ENCODE measurements at regions not wholly inside any gene's neighbourhood (a gene's known extent, or its start where the extent isn't known, plus 50 kb on each side); places are given as distances from the start of the nearest gene placed in this dataset.
A peak's percentile ranks its signal among the peaks of the same experiment; 100 is the strongest.
"Not testable (repeated sequence)": the region's sequence is repeated elsewhere in the genome, so short reads cannot be mapped to it uniquely, and the experiment has no call there.

DNA sequence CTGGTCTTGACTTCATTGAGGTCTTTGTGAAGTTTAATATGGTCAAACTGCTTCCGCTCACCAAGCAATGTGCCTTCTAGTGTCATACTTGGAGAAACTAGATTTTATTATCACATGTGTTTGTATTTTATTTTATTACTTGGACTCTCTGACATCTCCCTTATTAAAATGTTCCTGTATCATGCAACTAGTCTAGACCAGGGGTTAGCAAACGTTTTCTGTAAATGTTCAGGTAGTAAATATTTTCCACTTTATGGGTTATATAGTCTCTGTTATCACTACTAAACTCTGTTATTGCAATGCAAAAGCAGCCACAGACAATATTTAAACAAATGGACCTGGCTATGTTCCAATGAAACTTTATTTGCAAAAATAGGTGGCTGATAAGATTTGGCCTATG is 443.8 kb downstream of the MID1IP1 start:
- no peak for DNase-seq

- no peak for DNase-seq
These were observed 446.3 kb downstream of the MID1IP1 start for GRCh38 chrX:39247536-39247935.

- DNase-seq, result no peak
These were observed 447.1 kb downstream of the MID1IP1 start for GRCh38 chrX:39248330-39248729.

GRCh38 chrX:39249999-39250398 is 448.7 kb downstream of the MID1IP1 start:
- DNase-seq, result no peak

- no peak for DNase-seq
These were observed 450.7 kb downstream of the MID1IP1 start for GRCh38 chrX:39251995-39252394.

DNA sequence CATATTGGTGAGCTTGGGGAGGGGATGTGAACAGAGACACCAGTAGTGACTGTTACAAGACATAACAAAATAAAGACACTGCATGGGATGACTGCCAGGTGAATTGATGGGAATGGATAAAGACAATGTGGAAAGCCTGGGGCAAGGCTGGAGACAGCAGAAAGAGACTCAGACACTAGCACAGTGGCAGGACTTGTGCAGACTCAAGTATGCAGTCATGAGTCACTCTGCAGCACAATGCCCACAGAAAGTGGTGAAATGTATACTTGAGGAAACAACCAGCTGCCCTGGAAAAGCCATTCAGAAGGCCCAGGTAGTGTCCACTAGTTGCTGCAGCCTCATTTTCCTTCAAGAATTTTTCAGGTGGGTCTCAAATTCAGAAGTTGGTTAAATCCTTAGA is 452.3 kb downstream of the MID1IP1 start:
- DNase-seq, result no peak

- DNase-seq, result peak; percentile 54
These were observed 457.1 kb downstream of the MID1IP1 start for GRCh38 chrX:39258331-39258730.

GRCh38 chrX:39260965-39261364 is 459.7 kb downstream of the MID1IP1 start:
- no peak for DNase-seq

DNA sequence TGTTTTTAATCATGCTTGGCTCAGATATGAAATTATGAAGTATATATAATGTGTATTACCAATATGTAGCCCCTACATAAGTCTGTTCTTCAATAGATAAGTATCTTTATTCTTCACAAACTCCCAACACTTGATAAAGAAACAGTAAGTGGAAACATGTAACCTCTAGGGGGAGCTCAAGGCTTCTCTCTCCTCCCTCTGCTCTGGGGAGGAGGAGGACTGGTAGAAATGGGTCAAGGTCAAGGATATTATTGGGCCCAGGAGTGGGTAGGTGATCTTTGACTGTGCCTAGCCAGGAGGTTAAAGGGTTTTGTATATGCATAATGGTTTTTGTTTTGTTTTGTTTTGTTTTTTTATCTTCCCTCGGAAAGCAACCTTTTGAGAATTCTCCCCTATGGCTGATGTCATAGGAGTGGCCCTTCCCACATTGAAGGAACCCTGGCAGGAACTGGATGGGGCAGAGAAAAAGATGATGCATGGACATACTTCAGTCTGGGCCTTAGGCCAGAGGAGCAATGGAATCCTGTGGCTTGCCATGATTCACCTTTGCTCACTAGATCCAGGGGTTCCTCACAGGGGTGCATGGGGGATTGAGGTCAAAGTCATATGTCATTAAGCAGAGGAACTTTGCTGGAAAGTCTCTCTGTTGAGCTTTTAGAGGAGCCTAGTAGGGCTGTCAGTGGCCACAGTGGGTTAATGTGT is 460.3 kb downstream of the MID1IP1 start:
- DNase-seq, result peak; percentile 37

DNA sequence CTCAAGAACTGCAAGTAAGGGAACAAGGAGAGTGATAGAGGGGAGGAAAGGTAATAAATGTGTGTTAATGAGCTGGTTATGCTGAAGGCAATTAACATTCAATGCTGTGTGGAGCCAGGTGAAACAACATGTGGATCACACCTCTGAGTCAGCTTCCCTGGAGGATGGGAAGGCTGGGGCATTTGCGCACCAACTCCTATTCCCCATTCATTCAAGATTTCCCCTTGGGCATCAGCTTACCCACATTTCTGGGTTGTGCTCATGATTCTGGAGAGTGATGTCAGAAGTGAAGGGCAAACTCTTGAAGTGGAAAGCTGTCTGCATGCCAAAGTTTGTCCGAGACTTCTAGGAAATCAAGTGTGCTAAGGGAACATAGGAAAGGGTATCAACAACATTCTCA is 461.4 kb downstream of the MID1IP1 start:
- no peak for DNase-seq

DNA sequence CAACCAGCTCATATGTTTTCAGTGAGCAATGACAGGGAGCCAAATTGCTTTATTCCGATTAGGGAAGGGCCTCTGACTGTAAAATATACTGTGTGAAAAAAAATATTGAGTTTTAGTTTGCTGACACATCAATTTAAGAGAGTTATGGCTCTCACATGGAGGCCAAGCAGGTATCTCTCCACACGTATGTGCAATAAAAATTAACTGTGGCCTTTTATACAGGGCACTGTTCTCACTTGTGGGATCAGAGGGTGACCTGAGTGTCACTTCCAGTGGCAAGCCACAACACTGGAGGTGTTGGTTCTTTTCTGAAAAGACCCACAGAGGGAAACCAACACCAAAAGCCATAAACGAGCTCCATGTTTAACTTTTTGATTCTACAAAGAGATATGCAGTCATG is 462.8 kb downstream of the MID1IP1 start:
- no peak for DNase-seq

DNA sequence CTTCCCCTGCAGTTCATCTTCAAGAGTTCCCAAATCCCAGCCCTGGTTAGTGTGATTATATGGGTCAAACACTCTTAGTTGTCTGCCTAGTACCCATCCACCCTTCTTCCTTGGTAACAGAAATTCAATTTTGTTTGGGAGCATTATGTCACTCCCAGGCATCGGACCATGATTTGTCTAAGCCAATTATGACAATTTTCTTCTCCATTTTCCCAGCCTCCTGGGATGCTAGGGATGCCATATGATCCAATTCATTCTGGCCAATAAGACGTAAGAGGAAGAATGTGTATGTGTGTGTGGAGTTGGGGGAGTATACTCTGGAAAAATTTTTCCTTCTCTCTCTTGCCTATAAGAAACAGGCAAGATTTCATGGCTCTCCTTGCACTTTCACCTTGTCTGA is 465.9 kb downstream of the MID1IP1 start:
- no peak for DNase-seq

DNA sequence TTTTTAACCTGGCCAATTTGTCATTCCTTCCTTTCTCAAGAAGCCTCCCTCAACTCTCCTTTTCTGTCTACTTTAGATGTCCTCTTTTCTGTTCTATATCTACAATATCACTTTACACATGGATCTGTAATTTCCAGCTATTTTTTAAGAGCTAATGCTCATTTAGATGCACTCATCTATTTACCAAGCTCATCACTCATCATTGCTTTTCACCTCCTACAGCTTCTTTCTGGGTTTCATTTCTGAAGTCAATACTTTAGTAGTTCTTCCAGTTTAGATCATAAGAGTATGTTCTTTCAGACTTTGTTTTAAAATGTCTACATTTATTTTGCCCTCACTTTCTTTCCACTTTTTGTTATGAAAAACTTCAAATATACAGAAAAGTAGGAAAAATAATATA is 466.9 kb downstream of the MID1IP1 start:
- DNase-seq, result no peak

DNA sequence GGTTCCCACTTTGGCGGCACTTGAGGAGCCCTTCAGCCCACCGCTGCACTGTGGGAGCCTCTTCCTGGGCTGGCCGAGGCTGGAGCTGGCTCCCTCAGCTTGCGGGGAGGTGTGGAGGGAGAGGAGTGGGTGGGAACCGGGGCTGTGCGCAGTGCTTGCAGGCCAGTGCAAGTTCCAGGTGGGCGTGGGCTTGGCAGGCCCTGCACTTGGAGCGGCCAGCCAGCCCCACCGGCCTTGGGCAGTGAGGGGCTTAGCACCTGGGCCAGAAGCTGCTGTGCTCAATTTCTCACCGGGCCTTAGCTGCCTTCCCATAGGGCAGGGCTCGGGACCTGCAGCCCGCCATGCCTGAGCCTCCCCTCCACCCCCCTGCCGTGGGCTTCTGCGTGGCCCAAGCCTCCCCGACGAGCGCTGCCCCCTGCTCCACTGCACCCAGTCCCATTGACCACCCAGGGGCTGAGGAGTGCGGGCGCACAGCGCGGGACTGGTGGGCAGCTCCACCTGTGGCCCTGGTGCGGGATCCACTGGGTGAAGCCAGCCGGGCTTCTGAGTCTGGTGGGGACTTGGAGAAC is 474.3 kb downstream of the MID1IP1 start:
- no peak for DNase-seq

DNA sequence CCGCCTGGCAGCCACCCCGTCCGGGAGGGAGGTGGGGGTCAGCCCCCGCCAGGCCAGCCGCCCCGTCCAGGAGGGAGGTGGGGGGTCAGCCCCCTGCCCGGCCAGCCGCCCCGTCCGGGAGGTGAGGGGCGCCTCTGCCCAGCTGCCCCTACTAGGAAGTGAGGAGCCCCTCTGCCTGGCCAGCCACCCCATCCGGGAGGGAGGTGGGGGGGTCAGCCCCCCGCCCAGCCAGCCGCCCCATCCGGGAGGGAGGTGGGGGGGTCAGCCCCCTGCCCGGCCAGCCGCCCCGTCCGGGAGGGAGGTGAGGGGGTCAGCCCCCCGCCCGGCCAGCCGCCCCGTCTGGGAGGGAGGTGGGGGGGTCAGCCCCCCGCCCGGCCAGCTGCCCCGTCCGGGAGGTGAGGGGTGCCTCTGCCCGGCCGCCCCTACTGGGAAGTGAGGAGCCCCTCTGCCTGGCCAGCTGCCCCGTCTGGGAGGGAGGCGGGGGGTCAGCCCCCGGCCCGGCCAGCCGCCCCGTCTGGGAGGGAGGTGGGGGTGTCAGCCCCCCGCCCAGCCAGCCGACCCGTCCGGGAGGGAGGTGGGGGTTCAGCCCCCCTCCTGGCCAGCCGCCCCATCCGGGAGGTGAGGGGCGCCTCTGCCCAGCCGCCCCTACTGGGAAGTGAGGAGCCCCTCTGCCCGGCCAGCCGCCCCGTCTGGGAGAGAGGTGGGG is 476.6 kb downstream of the MID1IP1 start:
- DNase-seq, result not testable (repeated sequence)

GRCh38 chrX:39283239-39283638 is 482.0 kb downstream of the MID1IP1 start:
- DNase-seq, result no peak

DNA sequence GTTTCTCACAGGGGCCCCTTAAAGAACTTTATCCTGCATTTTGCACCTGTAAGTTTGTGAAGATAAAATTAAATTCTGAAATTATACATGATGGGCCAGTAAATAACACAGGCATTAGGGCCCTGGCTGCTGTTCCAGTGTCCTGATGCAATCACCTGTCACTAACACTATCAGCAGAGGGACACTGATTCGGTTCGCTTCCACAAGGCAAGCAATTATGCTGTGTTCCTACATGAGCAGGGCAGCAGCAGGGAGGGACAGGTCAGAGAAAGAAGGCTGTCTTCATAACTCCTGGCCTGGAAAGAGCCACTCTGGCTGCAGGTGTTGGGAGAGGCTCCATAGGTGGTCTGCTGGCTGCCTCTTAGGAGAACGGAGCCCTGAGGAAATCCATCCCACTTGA is 487.3 kb downstream of the MID1IP1 start:
- DNase-seq, result no peak

- no peak for DNase-seq
These were observed 488.6 kb downstream of the MID1IP1 start for GRCh38 chrX:39289827-39290226.

DNA sequence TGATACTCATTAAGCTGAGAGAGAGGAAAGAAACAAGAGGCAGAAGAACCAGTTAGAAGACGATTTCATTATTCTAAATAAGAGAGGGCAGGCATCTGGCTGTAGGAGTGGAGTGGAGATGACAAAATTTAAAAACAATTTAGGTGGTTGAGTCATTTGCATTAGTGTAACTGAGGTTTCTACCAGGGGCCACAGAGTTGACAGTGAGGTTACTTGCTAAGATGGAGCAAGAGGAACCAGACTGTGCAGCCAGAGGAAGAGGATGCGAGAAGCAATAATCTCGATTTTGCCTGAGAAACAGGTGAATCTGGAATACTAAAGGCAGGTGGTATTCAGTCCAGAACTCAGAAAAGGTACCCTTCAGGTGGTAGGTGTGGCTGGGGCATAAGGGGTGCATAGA is 491.9 kb downstream of the MID1IP1 start:
- no peak for DNase-seq

DNA sequence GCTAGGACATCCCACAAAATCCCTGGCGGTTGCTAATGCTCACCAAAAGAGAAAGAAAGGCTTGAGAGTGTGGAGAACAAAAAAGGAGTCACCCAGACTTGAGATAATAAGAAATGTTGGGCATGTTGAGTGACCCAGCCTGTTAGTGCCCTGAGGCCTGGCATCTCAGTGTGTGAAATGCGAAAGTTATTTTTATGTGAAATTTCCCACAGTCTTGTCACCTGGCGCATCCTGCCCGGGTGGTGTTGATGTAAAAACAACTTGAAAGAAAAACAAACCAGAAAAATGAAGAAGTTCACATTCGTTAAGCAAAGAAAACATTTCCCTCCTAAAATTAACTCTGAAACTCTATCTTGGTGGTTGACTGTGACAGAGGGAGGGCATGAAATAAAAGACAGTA is 495.2 kb downstream of the MID1IP1 start:
- no peak for DNase-seq

- DNase-seq, result no peak
These were observed 497.6 kb downstream of the MID1IP1 start for GRCh38 chrX:39298821-39299220.

- no peak for DNase-seq
These were observed 498.4 kb downstream of the MID1IP1 start for GRCh38 chrX:39299615-39300014.

DNA sequence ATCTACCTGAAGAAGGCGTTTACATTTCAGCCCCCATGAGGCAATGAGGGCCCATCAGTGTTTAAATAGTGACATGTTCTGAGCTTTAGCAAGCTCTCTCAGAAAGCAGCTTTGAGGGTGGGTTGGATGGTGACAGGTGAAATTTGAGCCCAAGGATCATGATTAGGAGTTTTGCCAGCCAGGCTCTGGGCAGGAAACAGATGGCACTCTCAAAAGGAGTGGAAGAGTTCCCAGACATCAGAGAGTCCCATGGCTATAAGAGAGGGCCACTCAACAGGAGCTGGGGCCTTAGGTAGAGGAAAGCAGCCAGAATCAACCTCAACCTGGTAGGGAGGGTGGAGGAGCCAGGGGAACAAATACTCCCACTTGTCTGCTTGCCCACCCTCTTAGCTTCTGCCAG is 499.8 kb downstream of the MID1IP1 start:
- DNase-seq, result peak; percentile 96

DNA sequence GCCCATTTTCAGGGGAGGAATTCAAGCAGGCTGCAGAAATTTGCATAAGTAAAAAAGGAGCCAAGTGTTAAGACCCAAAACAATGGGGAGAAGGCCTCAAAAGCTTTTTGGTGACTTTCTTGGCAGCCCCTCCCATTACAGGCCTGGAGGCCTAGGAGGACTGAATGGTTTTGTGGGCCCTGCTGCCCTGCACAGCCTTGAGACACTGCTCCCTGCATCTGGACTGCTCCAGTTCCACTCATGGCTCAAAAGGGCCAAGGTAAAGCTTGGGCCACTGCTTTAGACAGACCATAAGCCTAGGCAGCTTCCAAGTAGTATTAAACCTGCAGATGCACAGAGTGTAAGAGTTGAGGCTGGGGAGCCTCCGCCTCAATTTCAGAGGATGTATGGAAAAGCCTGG is 501.6 kb downstream of the MID1IP1 start:
- no peak for DNase-seq

DNA sequence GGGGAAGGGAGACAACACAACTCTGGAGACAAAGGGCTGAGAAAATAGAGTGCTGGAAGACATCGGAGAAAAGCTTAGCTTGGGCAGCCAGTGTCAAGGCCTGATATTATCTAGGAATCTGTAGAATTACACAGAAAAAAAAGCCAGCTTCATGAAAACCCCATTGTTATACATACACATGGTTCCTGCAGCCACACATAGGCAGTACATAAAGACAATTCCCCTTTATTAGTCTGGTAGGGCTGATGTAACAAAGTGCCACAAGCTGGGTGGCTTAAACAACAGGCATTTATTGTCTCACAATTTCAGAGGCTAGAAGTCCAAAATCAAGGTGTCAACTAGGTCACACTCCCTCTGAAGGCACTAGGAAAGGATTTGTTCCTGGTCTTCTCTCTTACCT is 503.5 kb downstream of the MID1IP1 start:
- DNase-seq, result no peak

Measured in NCI-H524 treated with DMSO at 0.1 percent for 48 hours (cell line).